ENCODE measurements at regions not wholly inside any gene's neighbourhood (a gene's known extent, or its start where the extent isn't known, plus 50 kb on each side); places are given as distances from the start of the nearest gene placed in this dataset.

- H3K36me3 ChIP-seq (ENCODE audit: control insufficient read depth, insufficient read depth, low read length): no peaks in the 10 kb centered on the region
- no peaks in the 10 kb centered on the region for H3K9me3 ChIP-seq (ENCODE audit: control insufficient read depth, insufficient read depth, low read depth, low read length)
- no peak overlapping the region for H3K27ac ChIP-seq (ENCODE audit: low read depth, low read length)
- H3K9ac ChIP-seq (ENCODE audit: low read length): no peak overlapping the region
- no peak overlapping the region for H3K4me3 ChIP-seq (ENCODE audit: low read depth, low read length)
- H3K27me3 ChIP-seq (ENCODE audit: control insufficient read depth, insufficient read depth, low read length): no peaks in the 10 kb centered on the region
- peaks cover 6% of the 10 kb centered on the region; the same call in 1 of the 2 replicates for H3K4me1 ChIP-seq (ENCODE audit: control insufficient read depth, insufficient read depth, low read length)
Measured at GRCh38 chr2:19671916-19672315, 229.9 kb downstream of the TTC32 start.

- no peak overlapping the region for H3K27ac ChIP-seq (ENCODE audit: low read depth, low read length)
- H3K9me3 ChIP-seq (ENCODE audit: control insufficient read depth, insufficient read depth, low read depth, low read length): no peaks in the 10 kb centered on the region
- no peaks in the 10 kb centered on the region for H3K36me3 ChIP-seq (ENCODE audit: control insufficient read depth, insufficient read depth, low read length)
- no peaks in the 10 kb centered on the region for H3K27me3 ChIP-seq (ENCODE audit: control insufficient read depth, insufficient read depth, low read length)
- H3K4me3 ChIP-seq (ENCODE audit: low read depth, low read length): no peak overlapping the region
- H3K9ac ChIP-seq (ENCODE audit: low read length): no peak overlapping the region
- H3K4me1 ChIP-seq (ENCODE audit: control insufficient read depth, insufficient read depth, low read length): peaks cover 6% of the 10 kb centered on the region; the same call in 1 of the 2 replicates
Measured at GRCh38 chr2:19671311-19671710, 230.5 kb downstream of the TTC32 start.

GRCh38 chr2:19670303-19670702 lies 231.5 kb downstream of the TTC32 start:
- H3K4me3 ChIP-seq (ENCODE audit: low read depth, low read length): no peak overlapping the region
- H3K9ac ChIP-seq (ENCODE audit: low read length): no peak overlapping the region
- peaks cover 6% of the 10 kb centered on the region; the same call in 1 of the 2 replicates for H3K4me1 ChIP-seq (ENCODE audit: control insufficient read depth, insufficient read depth, low read length)
- no peak overlapping the region for H3K27ac ChIP-seq (ENCODE audit: low read depth, low read length)
- H3K9me3 ChIP-seq (ENCODE audit: control insufficient read depth, insufficient read depth, low read depth, low read length): no peaks in the 10 kb centered on the region
- no peaks in the 10 kb centered on the region for H3K36me3 ChIP-seq (ENCODE audit: control insufficient read depth, insufficient read depth, low read length)
- no peaks in the 10 kb centered on the region for H3K27me3 ChIP-seq (ENCODE audit: control insufficient read depth, insufficient read depth, low read length)

GRCh38 chr2:19669559-19669958 lies 232.2 kb downstream of the TTC32 start:
- H3K4me3 ChIP-seq (ENCODE audit: low read depth, low read length): no peak overlapping the region
- H3K36me3 ChIP-seq (ENCODE audit: control insufficient read depth, insufficient read depth, low read length): no peaks in the 10 kb centered on the region
- H3K27ac ChIP-seq (ENCODE audit: low read depth, low read length): no peak overlapping the region
- no peak overlapping the region for H3K9ac ChIP-seq (ENCODE audit: low read length)
- H3K27me3 ChIP-seq (ENCODE audit: control insufficient read depth, insufficient read depth, low read length): no peaks in the 10 kb centered on the region
- no peaks in the 10 kb centered on the region for H3K9me3 ChIP-seq (ENCODE audit: control insufficient read depth, insufficient read depth, low read depth, low read length)
- peaks cover 12% of the 10 kb centered on the region; the same call in 1 of the 2 replicates for H3K4me1 ChIP-seq (ENCODE audit: control insufficient read depth, insufficient read depth, low read length)

GRCh38 chr2:19669126-19669525 lies 232.7 kb downstream of the TTC32 start:
- Histone ChIP-seq H3K36me3 (ENCODE audit: control insufficient read depth, insufficient read depth, low read length) (no peaks in the 10 kb centered on the region), H3K4me1 (ENCODE audit: control insufficient read depth, insufficient read depth, low read length) (peaks cover 12% of the 10 kb centered on the region; the same call in 1 of the 2 replicates), H3K27ac (ENCODE audit: low read depth, low read length) (no peak overlapping the region), H3K9ac (ENCODE audit: low read length) (no peak overlapping the region), H3K27me3 (ENCODE audit: control insufficient read depth, insufficient read depth, low read length) (no peaks in the 10 kb centered on the region), H3K4me3 (ENCODE audit: low read depth, low read length) (no peak overlapping the region), H3K9me3 (ENCODE audit: control insufficient read depth, insufficient read depth, low read depth, low read length) (no peaks in the 10 kb centered on the region)

- Histone ChIP-seq H3K27ac (ENCODE audit: low read depth, low read length) (no peak overlapping the region), H3K4me1 (ENCODE audit: control insufficient read depth, insufficient read depth, low read length) (peaks cover 7% of the 10 kb centered on the region; the same call in 1 of the 2 replicates), H3K9me3 (ENCODE audit: control insufficient read depth, insufficient read depth, low read depth, low read length) (no peaks in the 10 kb centered on the region), H3K27me3 (ENCODE audit: control insufficient read depth, insufficient read depth, low read length) (no peaks in the 10 kb centered on the region), H3K9ac (ENCODE audit: low read length) (no peak overlapping the region), H3K4me3 (ENCODE audit: low read depth, low read length) (no peak overlapping the region), H3K36me3 (ENCODE audit: control insufficient read depth, insufficient read depth, low read length) (no peaks in the 10 kb centered on the region)
Measured at GRCh38 chr2:19667536-19667949, 234.2 kb downstream of the TTC32 start.

- Histone ChIP-seq H3K4me3 (ENCODE audit: low read depth, low read length) (no peak overlapping the region), H3K9ac (ENCODE audit: low read length) (no peak overlapping the region), H3K36me3 (ENCODE audit: control insufficient read depth, insufficient read depth, low read length) (no peaks in the 10 kb centered on the region), H3K27ac (ENCODE audit: low read depth, low read length) (no peak overlapping the region), H3K27me3 (ENCODE audit: control insufficient read depth, insufficient read depth, low read length) (no peaks in the 10 kb centered on the region), H3K4me1 (ENCODE audit: control insufficient read depth, insufficient read depth, low read length) (peaks cover 7% of the 10 kb centered on the region; the same call in 1 of the 2 replicates), H3K9me3 (ENCODE audit: control insufficient read depth, insufficient read depth, low read depth, low read length) (no peaks in the 10 kb centered on the region)
Measured at GRCh38 chr2:19667085-19667484, 234.7 kb downstream of the TTC32 start.

GRCh38 chr2:19664646-19665045 lies 237.1 kb downstream of the TTC32 start:
- no peaks in the 10 kb centered on the region for H3K27me3 ChIP-seq (ENCODE audit: control insufficient read depth, insufficient read depth, low read length)
- no peaks in the 10 kb centered on the region for H3K36me3 ChIP-seq (ENCODE audit: control insufficient read depth, insufficient read depth, low read length)
- no peak overlapping the region for H3K27ac ChIP-seq (ENCODE audit: low read depth, low read length)
- H3K9me3 ChIP-seq (ENCODE audit: control insufficient read depth, insufficient read depth, low read depth, low read length): no peaks in the 10 kb centered on the region
- H3K4me1 ChIP-seq (ENCODE audit: control insufficient read depth, insufficient read depth, low read length): peaks cover 7% of the 10 kb centered on the region; the same call in 1 of the 2 replicates
- no peak overlapping the region for H3K4me3 ChIP-seq (ENCODE audit: low read depth, low read length)
- no peak overlapping the region for H3K9ac ChIP-seq (ENCODE audit: low read length)

- H3K27me3 ChIP-seq (ENCODE audit: control insufficient read depth, insufficient read depth, low read length): no peaks in the 10 kb centered on the region
- H3K27ac ChIP-seq (ENCODE audit: low read depth, low read length): no peak overlapping the region
- no peaks in the 10 kb centered on the region for H3K4me1 ChIP-seq (ENCODE audit: control insufficient read depth, insufficient read depth, low read length)
- H3K9ac ChIP-seq (ENCODE audit: low read length): no peak overlapping the region
- no peak overlapping the region for H3K4me3 ChIP-seq (ENCODE audit: low read depth, low read length)
- no peaks in the 10 kb centered on the region for H3K9me3 ChIP-seq (ENCODE audit: control insufficient read depth, insufficient read depth, low read depth, low read length)
- no peaks in the 10 kb centered on the region for H3K36me3 ChIP-seq (ENCODE audit: control insufficient read depth, insufficient read depth, low read length)
Measured at GRCh38 chr2:19659024-19659792, 242.6 kb downstream of the TTC32 start.

GRCh38 chr2:19656011-19656410 lies 245.8 kb downstream of the TTC32 start:
- Histone ChIP-seq H3K4me1 (ENCODE audit: control insufficient read depth, insufficient read depth, low read length) (peaks cover 10% of the 10 kb centered on the region), H3K27me3 (ENCODE audit: control insufficient read depth, insufficient read depth, low read length) (no peaks in the 10 kb centered on the region), H3K9me3 (ENCODE audit: control insufficient read depth, insufficient read depth, low read depth, low read length) (no peaks in the 10 kb centered on the region), H3K4me3 (ENCODE audit: low read depth, low read length) (no peak overlapping the region), H3K9ac (ENCODE audit: low read length) (no peak overlapping the region), H3K27ac (ENCODE audit: low read depth, low read length) (no peak overlapping the region), H3K36me3 (ENCODE audit: control insufficient read depth, insufficient read depth, low read length) (no peaks in the 10 kb centered on the region)

GRCh38 chr2:19654310-19655090 lies 247.3 kb downstream of the TTC32 start:
- Histone ChIP-seq H3K9me3 (ENCODE audit: control insufficient read depth, insufficient read depth, low read depth, low read length) (no peaks in the 10 kb centered on the region), H3K4me1 (ENCODE audit: control insufficient read depth, insufficient read depth, low read length) (peaks cover 10% of the 10 kb centered on the region), H3K9ac (ENCODE audit: low read length) (no peak overlapping the region), H3K36me3 (ENCODE audit: control insufficient read depth, insufficient read depth, low read length) (no peaks in the 10 kb centered on the region), H3K27ac (ENCODE audit: low read depth, low read length) (no peak overlapping the region), H3K4me3 (ENCODE audit: low read depth, low read length) (no peak overlapping the region), H3K27me3 (ENCODE audit: control insufficient read depth, insufficient read depth, low read length) (no peaks in the 10 kb centered on the region)

Measured in HUES6 (cell line).